ENCODE measurements at regions not wholly inside any gene's neighbourhood (a gene's known extent, or its start where the extent isn't known, plus 50 kb on each side); places are given as distances from the start of the nearest gene placed in this dataset.
"Not testable (repeated sequence)": the region's sequence is repeated elsewhere in the genome, so short reads cannot be mapped to it uniquely, and the experiment has no call there.

DNA sequence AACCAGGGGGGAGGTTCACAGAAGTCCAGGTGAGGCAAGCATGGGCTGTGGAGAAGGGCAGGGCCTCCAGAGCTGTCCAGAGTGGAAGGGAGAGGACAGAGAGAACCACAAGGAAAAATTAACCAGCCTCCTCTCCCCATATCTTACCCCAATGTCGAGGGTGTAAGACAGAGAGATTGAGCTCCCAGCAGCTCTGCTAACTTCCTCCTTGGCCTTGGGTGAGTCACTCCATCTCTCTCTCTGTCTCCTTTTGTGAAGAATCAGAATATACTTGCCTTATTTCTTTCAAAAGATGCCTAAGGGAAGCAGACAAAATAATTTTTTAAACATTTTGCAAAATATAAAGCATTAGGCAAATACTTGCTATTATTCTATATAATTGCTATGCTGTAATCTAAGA lies 58.3 kb upstream of the IYD start:
- Histone ChIP-seq H3K36me3 (replicated peaks; ENCODE audit: low read depth, low read length) (no peaks in the 10 kb centered on the region), H3K27me3 (ENCODE audit: low read depth, low read length) (peaks cover 6% of the 10 kb centered on the region), H3K4me1 (ENCODE audit: low read length) (no peaks in the 10 kb centered on the region), H3K4me3 (ENCODE audit: low read length) (no peak overlapping the region), H3K79me2 (ENCODE audit: low read length) (no peaks in the 10 kb centered on the region), H3K27ac (ENCODE audit: low read length) (no peak overlapping the region), H3K9me3 (ENCODE audit: insufficient read depth, low read length) (no peaks in the 10 kb centered on the region), H3K9ac (ENCODE audit: low read length) (no peak overlapping the region), H4K20me1 (ENCODE audit: insufficient read depth, low read length) (no peaks in the 10 kb centered on the region), H3K4me2 (ENCODE audit: low read length) (no peak overlapping the region), H2AFZ (ENCODE audit: low read depth, low read length) (no peak overlapping the region)
- TF ChIP-seq, protein P1, sequence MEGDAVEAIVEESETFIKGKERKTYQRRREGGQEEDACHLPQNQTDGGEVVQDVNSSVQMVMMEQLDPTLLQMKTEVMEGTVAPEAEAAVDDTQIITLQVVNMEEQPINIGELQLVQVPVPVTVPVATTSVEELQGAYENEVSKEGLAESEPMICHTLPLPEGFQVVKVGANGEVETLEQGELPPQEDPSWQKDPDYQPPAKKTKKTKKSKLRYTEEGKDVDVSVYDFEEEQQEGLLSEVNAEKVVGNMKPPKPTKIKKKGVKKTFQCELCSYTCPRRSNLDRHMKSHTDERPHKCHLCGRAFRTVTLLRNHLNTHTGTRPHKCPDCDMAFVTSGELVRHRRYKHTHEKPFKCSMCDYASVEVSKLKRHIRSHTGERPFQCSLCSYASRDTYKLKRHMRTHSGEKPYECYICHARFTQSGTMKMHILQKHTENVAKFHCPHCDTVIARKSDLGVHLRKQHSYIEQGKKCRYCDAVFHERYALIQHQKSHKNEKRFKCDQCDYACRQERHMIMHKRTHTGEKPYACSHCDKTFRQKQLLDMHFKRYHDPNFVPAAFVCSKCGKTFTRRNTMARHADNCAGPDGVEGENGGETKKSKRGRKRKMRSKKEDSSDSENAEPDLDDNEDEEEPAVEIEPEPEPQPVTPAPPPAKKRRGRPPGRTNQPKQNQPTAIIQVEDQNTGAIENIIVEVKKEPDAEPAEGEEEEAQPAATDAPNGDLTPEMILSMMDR (IDR thresholded peaks at IDR 0.05; ENCODE audit: low read depth, low read length): no peak
- no peak for TF ChIP-seq EZH2phosphoT487 (IDR thresholded peaks at IDR 0.05; ENCODE audit: low read depth)

DNA sequence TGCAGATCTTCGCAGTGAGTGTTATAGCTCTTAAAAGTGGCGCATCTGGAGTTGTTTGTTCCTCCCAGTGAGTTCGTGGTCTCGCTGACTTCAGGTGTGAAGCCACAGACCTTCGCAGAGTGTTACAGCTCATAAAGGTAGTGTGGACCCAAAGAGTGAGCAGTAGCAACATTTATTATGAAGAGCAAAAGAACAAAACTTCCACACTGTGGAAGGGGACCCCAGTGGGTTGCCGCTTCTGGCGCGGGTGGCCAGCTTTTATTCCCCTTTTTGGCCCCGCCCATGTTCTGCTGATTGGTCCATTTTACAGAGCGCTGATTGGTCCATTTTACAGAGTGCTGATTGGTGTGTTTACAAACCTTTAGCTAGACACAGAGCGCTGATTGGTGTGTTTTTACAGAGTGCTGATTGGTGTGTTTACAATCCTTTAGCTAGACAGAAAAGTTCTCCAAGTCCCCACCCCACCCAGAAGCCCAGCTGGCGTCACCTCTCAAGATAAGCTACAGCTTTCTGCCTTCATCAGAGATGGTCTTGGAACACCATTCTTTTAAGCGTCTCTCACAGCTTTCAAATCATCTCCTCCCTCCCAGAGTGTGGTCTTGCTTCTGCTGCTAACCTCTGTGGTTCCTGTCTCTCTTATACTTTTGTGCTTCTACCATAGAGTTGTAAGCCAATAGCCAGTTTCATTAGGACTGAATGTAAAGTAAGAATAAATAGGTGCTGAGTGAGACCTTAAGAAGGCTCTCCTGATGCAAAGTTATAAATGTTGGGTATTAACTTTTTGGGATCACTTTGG lies 57.5 kb upstream of the IYD start:
- H3K27me3 ChIP-seq (ENCODE audit: low read depth, low read length); H2AFZ ChIP-seq (ENCODE audit: low read depth, low read length); H3K9me3 ChIP-seq (ENCODE audit: insufficient read depth, low read length); H3K36me3 ChIP-seq (replicated peaks; ENCODE audit: low read depth, low read length); H3K27ac ChIP-seq (ENCODE audit: low read length); H3K4me1 ChIP-seq (ENCODE audit: low read length); H3K4me2 ChIP-seq (ENCODE audit: low read length); H4K20me1 ChIP-seq (ENCODE audit: insufficient read depth, low read length); H3K79me2 ChIP-seq (ENCODE audit: low read length); H3K4me3 ChIP-seq (ENCODE audit: low read length); H3K9ac ChIP-seq (ENCODE audit: low read length): not testable (repeated sequence)

DNA sequence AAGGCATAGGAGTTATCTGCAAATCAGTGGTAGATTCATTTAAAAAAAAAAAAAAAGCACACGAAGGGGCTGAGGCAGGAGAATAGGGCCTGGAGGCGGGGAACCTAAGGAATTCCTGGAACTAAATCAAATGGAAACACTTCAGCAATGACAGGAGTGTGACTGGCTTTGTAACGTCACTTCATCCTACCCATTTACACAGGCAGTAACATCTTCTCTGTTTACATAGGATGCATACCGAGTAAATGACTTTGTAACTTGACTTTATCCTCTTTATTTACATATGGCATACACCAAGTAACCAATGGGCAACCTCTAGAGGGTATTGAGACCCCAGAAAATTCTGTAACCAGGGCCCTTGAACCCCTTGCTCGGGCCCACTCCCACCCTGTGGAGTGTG lies 56.4 kb upstream of the IYD start:
- Histone ChIP-seq H3K4me3 (ENCODE audit: low read length) (no peak overlapping the region), H3K4me1 (ENCODE audit: low read length) (no peaks in the 10 kb centered on the region), H3K79me2 (ENCODE audit: low read length) (no peaks in the 10 kb centered on the region), H3K9ac (ENCODE audit: low read length) (no peak overlapping the region), H4K20me1 (ENCODE audit: insufficient read depth, low read length) (no peaks in the 10 kb centered on the region), H3K36me3 (replicated peaks; ENCODE audit: low read depth, low read length) (no peaks in the 10 kb centered on the region), H3K9me3 (ENCODE audit: insufficient read depth, low read length) (no peaks in the 10 kb centered on the region), H3K27me3 (ENCODE audit: low read depth, low read length) (peaks cover 6% of the 10 kb centered on the region), H3K4me2 (ENCODE audit: low read length) (no peak overlapping the region), H3K27ac (ENCODE audit: low read length) (no peak overlapping the region), H2AFZ (ENCODE audit: low read depth, low read length) (no peak overlapping the region)
- TF ChIP-seq, protein P1 (IDR thresholded peaks at IDR 0.05; ENCODE audit: low read depth, low read length): no peak
- TF ChIP-seq EZH2phosphoT487 (IDR thresholded peaks at IDR 0.05; ENCODE audit: low read depth): no peak

DNA sequence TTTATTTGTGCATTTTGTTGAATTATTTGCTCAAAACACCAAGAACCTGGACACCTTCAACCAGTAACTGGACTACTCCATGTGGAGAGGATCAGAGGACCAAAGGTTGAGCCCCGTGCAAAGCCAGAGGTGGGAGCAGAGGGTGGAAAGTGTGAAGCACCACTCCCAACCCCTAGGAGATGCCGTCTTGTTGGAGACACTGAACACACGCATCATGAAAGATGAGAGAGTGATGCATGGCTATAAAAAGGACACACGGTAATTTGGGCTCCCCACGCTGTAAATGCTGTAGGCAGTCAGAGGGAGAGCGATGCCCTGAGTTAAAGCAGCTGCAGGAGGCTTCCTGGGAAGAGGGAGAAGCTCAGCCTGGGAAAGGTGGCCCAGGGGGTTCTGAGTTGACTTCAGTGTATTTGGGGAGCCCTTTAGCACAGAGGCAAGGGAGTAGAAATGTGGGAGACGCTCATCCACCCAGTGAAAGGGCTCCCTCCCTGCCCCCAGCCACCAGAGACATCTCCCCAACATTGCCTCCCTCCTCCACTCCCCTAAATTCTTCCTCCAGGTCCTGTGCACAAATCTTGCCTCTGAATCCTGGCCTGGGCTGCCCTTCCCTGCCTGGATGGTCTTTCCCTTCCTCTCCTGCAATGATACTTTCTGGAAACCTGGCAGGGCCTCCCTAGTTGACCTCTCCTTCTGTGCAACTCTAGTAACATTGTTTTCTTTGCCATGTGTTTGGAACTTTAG lies 55.8 kb upstream of the IYD start:
- H4K20me1 ChIP-seq (ENCODE audit: insufficient read depth, low read length): no peaks in the 10 kb centered on the region
- H3K9ac ChIP-seq (ENCODE audit: low read length): no peak overlapping the region
- H3K4me2 ChIP-seq (ENCODE audit: low read length): no peak overlapping the region
- no peaks in the 10 kb centered on the region for H3K4me1 ChIP-seq (ENCODE audit: low read length)
- H2AFZ ChIP-seq (ENCODE audit: low read depth, low read length): no peak overlapping the region
- TF ChIP-seq EZH2phosphoT487 (IDR thresholded peaks at IDR 0.05; ENCODE audit: low read depth): no peak
- no peaks in the 10 kb centered on the region for H3K79me2 ChIP-seq (ENCODE audit: low read length)
- H3K4me3 ChIP-seq (ENCODE audit: low read length): no peak overlapping the region
- no peaks in the 10 kb centered on the region for H3K36me3 ChIP-seq (replicated peaks; ENCODE audit: low read depth, low read length)
- no peaks in the 10 kb centered on the region for H3K9me3 ChIP-seq (ENCODE audit: insufficient read depth, low read length)
- no peak overlapping the region for H3K27ac ChIP-seq (ENCODE audit: low read length)
- peaks cover 3% of the 10 kb centered on the region; the same call in 1 of the 2 replicates for H3K27me3 ChIP-seq (ENCODE audit: low read depth, low read length)

DNA sequence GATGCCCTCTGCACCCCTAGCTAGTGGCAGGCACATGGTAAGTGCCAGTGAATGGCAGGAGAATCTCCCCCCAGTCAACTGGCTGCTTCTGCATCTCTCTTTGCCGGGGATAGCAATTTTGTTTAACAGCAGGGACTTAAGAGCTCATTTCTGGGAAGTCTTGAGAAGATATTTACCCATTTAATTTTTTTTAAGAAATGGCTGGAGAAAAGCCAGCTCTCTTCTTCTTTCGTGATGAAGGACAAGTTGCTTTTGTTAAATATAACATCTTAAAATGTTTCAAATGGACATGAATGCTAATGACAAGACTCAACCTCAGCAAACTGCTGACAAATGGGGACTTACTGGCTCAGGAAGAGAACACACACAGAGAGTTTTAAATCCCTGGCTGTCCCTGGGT lies 55.0 kb upstream of the IYD start:
- Histone ChIP-seq H3K27ac (ENCODE audit: low read length) (no peak overlapping the region), H4K20me1 (ENCODE audit: insufficient read depth, low read length) (no peaks in the 10 kb centered on the region), H3K4me2 (ENCODE audit: low read length) (no peak overlapping the region), H3K4me1 (ENCODE audit: low read length) (no peaks in the 10 kb centered on the region), H3K9me3 (ENCODE audit: insufficient read depth, low read length) (no peaks in the 10 kb centered on the region), H3K9ac (ENCODE audit: low read length) (no peak overlapping the region), H3K79me2 (ENCODE audit: low read length) (no peaks in the 10 kb centered on the region), H2AFZ (ENCODE audit: low read depth, low read length) (no peak overlapping the region), H3K36me3 (replicated peaks; ENCODE audit: low read depth, low read length) (no peaks in the 10 kb centered on the region), H3K27me3 (ENCODE audit: low read depth, low read length) (peaks cover 3% of the 10 kb centered on the region; the same call in 1 of the 2 replicates), H3K4me3 (ENCODE audit: low read length) (no peak overlapping the region)
- TF ChIP-seq, protein P1 (IDR thresholded peaks at IDR 0.05; ENCODE audit: low read depth, low read length): no peak
- TF ChIP-seq EZH2phosphoT487 (IDR thresholded peaks at IDR 0.05; ENCODE audit: low read depth): no peak
